GM12878 (cell line): ENCODE measurements at regions not wholly inside any gene's neighbourhood (a gene's known extent, or its start where the extent isn't known, plus 50 kb on each side); places are given as distances from the start of the nearest gene placed in this dataset.

ENCODE experiments used
- ATAC-seq: fragments of 200-7000 bp; cut with Tn5 transposase; 3 replicates; pipeline ENCODE4 v1.9.1; 2020; ENCODE audit warnings: mild to moderate bottlenecking, moderate library complexity
- BruUV-seq: library from RNA; stranded (reverse); fragments of 400-500 nt; replicated peaks from 2 replicates; lab custom pipeline; 2021; lab: Mats Ljungman, UMichigan
- CTCF ChIA-PET: fragments of 300-600 bp; sonication (Branson Sonifier 250); formaldehyde crosslinking; extraction: SDS; loops from one replicate; lab custom pipeline; 2021; ENCODE audit warnings: inconsistent platforms; lab: Yijun Ruan, JAX
- POLR2A ChIA-PET: fragments of 350-600 bp; formaldehyde crosslinking; extraction: SDS; loops from one replicate; lab custom pipeline; 2021; ENCODE audit warnings: inconsistent platforms; lab: Charles Lee
- RAD21 ChIA-PET: fragments of 300-600 bp; sonication (Branson Sonifier 250); formaldehyde crosslinking; loops from one replicate; lab custom pipeline; 2023; ENCODE audit warnings: antibody characterized with exemption; ENCODE audit not compliant: unreplicated experiment; lab: Charles Lee
- SMC1A ChIA-PET: fragments of 300-600 bp; sonication (Branson Sonifier 250); formaldehyde crosslinking; loops from one replicate; lab custom pipeline; 2023; ENCODE audit not compliant: unreplicated experiment, uncharacterized antibody; lab: Charles Lee
- DNase-seq: peaks from one replicate; pipeline ENCODE4 v3.0.0-alpha.2; 2011; ENCODE audit warnings: low read depth, low spot score
- FAIRE-seq: peaks from 3 replicates; lab custom pipeline; 2011; peaks lifted over from hg19 to GRCh38; lab: Jason Lieb, UNC
- H2AFZ ChIP-seq: 2 replicates; pipeline ENCODE4 v1.6.0; 2011; ENCODE audit warnings: low read depth, low read length, control low read depth; ENCODE audit not compliant: control insufficient read depth
- H3K27ac ChIP-seq: 2 replicates; pipeline ENCODE4 v1.5.1; 2011; ENCODE audit warnings: control low read depth; ENCODE audit not compliant: control insufficient read depth, insufficient read depth
- H3K27me3 ChIP-seq, 2 experiments: replicated peaks in 1 of 2; 2 replicates each; pipeline versions ENCODE4 v1.6.0 to v1.6.1; 2011; ENCODE audit warnings: low read length in 1 of 2; ENCODE audit not compliant: control insufficient read depth in 2 of 2, insufficient read depth in 2 of 2
- H3K36me3 ChIP-seq, 2 experiments: 2 replicates each; pipeline ENCODE4 v1.5.1; 2011; ENCODE audit warnings: low read length in 1 of 2; ENCODE audit not compliant: control insufficient read depth in 2 of 2, insufficient read depth in 2 of 2
- H3K4me1 ChIP-seq: 2 replicates; pipeline ENCODE4 v1.6.1; 2011; ENCODE audit warnings: mild to moderate bottlenecking, low read length, moderate library complexity, mixed read lengths; ENCODE audit not compliant: control insufficient read depth, insufficient read depth
- H3K4me2 ChIP-seq: 2 replicates; pipeline ENCODE4 v1.6.0; 2011; ENCODE audit warnings: control low read depth; ENCODE audit not compliant: control insufficient read depth, insufficient read depth
- H3K4me3 ChIP-seq: fragments of 200-600 bp; sonication (generic); 2 replicates; pipeline ENCODE4 v1.5.1; 2016
- H3K79me2 ChIP-seq: 2 replicates; pipeline ENCODE4 v1.6.0; 2011; ENCODE audit warnings: low read length; ENCODE audit not compliant: control insufficient read depth, insufficient read depth
- H3K9ac ChIP-seq: 2 replicates; pipeline ENCODE4 v1.8.0; 2011; ENCODE audit warnings: low read length, control low read depth, mixed read lengths; ENCODE audit not compliant: control insufficient read depth, insufficient read depth
- H3K9me3 ChIP-seq: replicated peaks from 3 replicates; pipeline ENCODE4 v1.5.1; 2011; ENCODE audit warnings: mild to moderate bottlenecking, low read length; ENCODE audit not compliant: control insufficient read depth, insufficient read depth
- H4K20me1 ChIP-seq: 2 replicates; pipeline ENCODE4 v1.6.0; 2011; ENCODE audit not compliant: control insufficient read depth, insufficient read depth
- CUX1 ChIP-seq: IDR thresholded peaks from 2 replicates; pipeline ENCODE4 v1.6.1; 2012; ENCODE audit warnings: improper control_type of control experiment, low read depth, low read length; ENCODE audit not compliant: insufficient replicate concordance
- MTA3 ChIP-seq: IDR thresholded peaks from 2 replicates; pipeline ENCODE4 v1.6.1; 2012; ENCODE audit warnings: low read length, inconsistent platforms, borderline replicate concordance
- NKRF ChIP-seq: fragments of 450-650 bp; conservative IDR thresholded peaks from 2 replicates; pipeline ENCODE4 v1.6.1; 2017; ENCODE audit warnings: mild to moderate bottlenecking, moderate library complexity
- POLR2AphosphoS5 ChIP-seq: IDR thresholded peaks from 2 replicates; pipeline ENCODE4 v1.6.1; 2011; ENCODE audit warnings: mild to moderate bottlenecking, low read length, inconsistent platforms
- RBBP5 ChIP-seq: fragments of 200-600 bp; sonication (generic); conservative IDR thresholded peaks from 2 replicates; pipeline ENCODE4 v1.6.1; 2016
- RELB ChIP-seq: fragments of 450-650 bp; IDR thresholded peaks from 2 replicates; pipeline ENCODE4 v1.6.1; 2017; ENCODE audit warnings: low read depth, mild to moderate bottlenecking, moderate library complexity
- SUPT20H ChIP-seq: IDR thresholded peaks from 2 replicates; pipeline ENCODE4 v1.6.1; 2011; ENCODE audit warnings: low read depth, mild to moderate bottlenecking, low read length, moderate library complexity, borderline replicate concordance; ENCODE audit not compliant: control insufficient read depth
- WGBS: methylation state at CpG from one replicate; pipeline ENCODE4 v1.1.6; 2016; ENCODE audit warnings: low lambda C conversion rate; ENCODE audit not compliant: insufficient replicate concordance, insufficient coverage; ENCODE audit errors: missing lambda C conversion rate; 5-methylcytosine and 5-hydroxymethylcytosine counted together
- in situ Hi-C: fragments of 300-500 bp; cut with MboI; formaldehyde crosslinking; loops from 9 replicates; pipeline ENCODE4 v1.14.3; 2018; ENCODE audit warnings: mixed read lengths
- intact Hi-C: fragments of 100-400 bp; cut with micrococcal nuclease; formaldehyde crosslinking; loops from one replicate; pipeline ENCODE4 v1.14.2; 2022; ENCODE audit not compliant: unreplicated experiment

- intact Hi-C loops: no loop called here
- H3K9me3 ChIP-seq: no peaks in the 10 kb centered on the region; the same call in 2 of the 3 replicates
- no peaks in the 10 kb centered on the region for H4K20me1 ChIP-seq
- H2AFZ ChIP-seq: no peak overlapping the region
- H3K9ac ChIP-seq: no peak overlapping the region
- H3K27me3 ChIP-seq: no peaks in the 10 kb centered on the region
- no TSS peak for BruUV-seq
- ChIA-PET SMC1A (no interaction called here), RAD21 (no interaction called here), CTCF (no interaction called here), POLR2A (interaction anchor here (0.5 kb wide), 1 partner anchor 1364 kb away, joined by 4 read pairs; no protein-coding TSS in a partner anchor)
- ATAC-seq (no peak), FAIRE-seq (no peak), DNase-seq (no peak)
- no peaks in the 10 kb centered on the region for H3K79me2 ChIP-seq
- TF ChIP-seq POLR2AphosphoS5 (no peak), CUX1 (no peak), RBBP5 (no peak), MTA3 (no peak), RELB (no peak), SUPT20H (no peak), NKRF (no peak)
- no peaks in the 10 kb centered on the region for H3K4me1 ChIP-seq
- H3K36me3 ChIP-seq: no peaks in the 10 kb centered on the region
- H3K4me2 ChIP-seq: no peak overlapping the region
- WGBS: 1% methylated on average over 5 of the region's 5 CpGs
- H3K27ac ChIP-seq: no peak overlapping the region
- in situ Hi-C loops: no loop called here
- no peak overlapping the region for H3K4me3 ChIP-seq
Measured at GRCh38 chr2:129748250-129748649, 231.2 kb upstream of the RAB6C start.
